Hepatocyte (in vitro differentiated cells): ENCODE measurements at regions not wholly inside any gene's neighbourhood (a gene's known extent, or its start where the extent isn't known, plus 50 kb on each side); places are given as distances from the start of the nearest gene placed in this dataset.
A peak's percentile ranks its signal among the peaks of the same experiment; 100 is the strongest.

Experiments
- DNase-seq: peaks from one replicate; pipeline ENCODE4 v3.0.0-alpha.2; 2016; ENCODE audit warnings: low spot score
- H2AFZ ChIP-seq: fragments of 200-600 bp; sonication (generic); 2 replicates; pipeline ENCODE4 v1.6.0; 2016; ENCODE audit warnings: antibody characterized with exemption, mild to moderate bottlenecking
- H3K27ac ChIP-seq: fragments of 200-600 bp; sonication (generic); 2 replicates; pipeline ENCODE4 v1.5.1; 2016; ENCODE audit warnings: mild to moderate bottlenecking
- H3K27me3 ChIP-seq: fragments of 200-600 bp; sonication (generic); 2 replicates; pipeline ENCODE4 v1.6.1; 2016
- H3K36me3 ChIP-seq: fragments of 200-600 bp; sonication (generic); replicated peaks from 2 replicates; pipeline ENCODE4 v1.5.1; 2016; ENCODE audit warnings: low read depth; ENCODE audit not compliant: insufficient read depth
- H3K4me1 ChIP-seq: fragments of 200-600 bp; sonication (generic); 2 replicates; pipeline ENCODE4 v1.5.1; 2016; ENCODE audit warnings: mild to moderate bottlenecking, moderate library complexity; ENCODE audit not compliant: insufficient read depth
- H3K4me2 ChIP-seq: fragments of 200-600 bp; sonication (generic); 2 replicates; pipeline ENCODE4 v1.6.0; 2016
- H3K4me3 ChIP-seq: fragments of 200-600 bp; sonication (generic); 2 replicates; pipeline ENCODE4 v1.5.1; 2016; ENCODE audit warnings: mild to moderate bottlenecking
- H3K79me2 ChIP-seq: fragments of 200-600 bp; sonication (generic); 2 replicates; pipeline ENCODE4 v1.6.0; 2017; ENCODE audit warnings: mild to moderate bottlenecking
- H3K9me2 ChIP-seq: fragments of 200-600 bp; sonication (generic); replicated peaks from 2 replicates; pipeline ENCODE4 v1.6.0; 2017; ENCODE audit warnings: mild to moderate bottlenecking; ENCODE audit not compliant: insufficient read depth
- H3K9me3 ChIP-seq: fragments of 200-600 bp; sonication (generic); 2 replicates; pipeline ENCODE4 v1.5.1; 2016; ENCODE audit warnings: low read depth, mild to moderate bottlenecking
- H4K20me1 ChIP-seq: fragments of 200-600 bp; sonication (generic); 2 replicates; pipeline ENCODE4 v1.6.0; 2016; ENCODE audit warnings: mild to moderate bottlenecking; ENCODE audit not compliant: insufficient read depth, poor library complexity, severe bottlenecking
- CTCF ChIP-seq: fragments of 200-600 bp; sonication (generic); IDR thresholded peaks from 2 replicates; pipeline ENCODE4 v1.5.1; 2016; ENCODE audit warnings: antibody characterized with exemption, mild to moderate bottlenecking; ENCODE audit not compliant: poor library complexity
- EZH2 ChIP-seq: fragments of 200-600 bp; sonication (generic); IDR thresholded peaks from 2 replicates; pipeline ENCODE4 v1.6.1; 2016; ENCODE audit warnings: antibody characterized with exemption, mild to moderate bottlenecking, borderline replicate concordance
- EZH2phosphoT487 ChIP-seq: fragments of 200-600 bp; sonication (generic); IDR thresholded peaks from one replicate; pipeline ENCODE4 v1.6.1; 2018; ENCODE audit warnings: antibody characterized with exemption, mild to moderate bottlenecking, low read depth, moderate library complexity; ENCODE audit not compliant: unreplicated experiment, severe bottlenecking
- WGBS: methylation state at CpG from one replicate; pipeline ENCODE4 v1.1.6; 2016; ENCODE audit warnings: low lambda C conversion rate; ENCODE audit errors: missing lambda C conversion rate; 5-methylcytosine and 5-hydroxymethylcytosine counted together

DNA sequence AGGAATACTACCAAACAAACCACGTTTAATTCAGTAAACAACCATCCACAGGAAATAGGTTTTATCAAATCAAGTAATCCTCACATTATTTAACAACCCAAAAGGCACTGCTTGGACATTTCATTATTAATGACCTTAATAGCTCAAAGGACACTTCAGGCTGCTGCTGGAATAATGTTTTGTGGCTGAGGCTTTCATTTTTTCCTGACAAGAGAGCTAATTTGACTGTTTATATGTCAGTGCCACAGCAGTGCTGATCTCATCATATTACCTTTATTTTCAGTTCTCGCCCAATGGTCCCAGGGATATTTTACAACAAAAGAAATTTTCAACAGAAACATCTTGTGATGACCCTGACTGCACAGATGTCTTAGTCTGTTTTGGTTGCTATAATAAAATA lies 589.8 kb upstream of the GRAMD2B start:
- Histone ChIP-seq H4K20me1 (no peaks in the 10 kb centered on the region), H3K79me2 (no peaks in the 10 kb centered on the region), H3K9me2 (no peaks in the 10 kb centered on the region), H3K4me1 (peaks cover 5% of the 10 kb centered on the region), H3K27me3 (no peaks in the 10 kb centered on the region), H3K9me3 (no peaks in the 10 kb centered on the region), H2AFZ (no peak overlapping the region), H3K4me2 (no peak overlapping the region), H3K36me3 (no peaks in the 10 kb centered on the region), H3K27ac (no peak overlapping the region), H3K4me3 (no peak overlapping the region)
- 73% methylated on average over 2 of the region's 2 CpGs for WGBS
- no peak for DNase-seq
- TF ChIP-seq EZH2 (no peak), CTCF (no peak), EZH2phosphoT487 (no peak)

DNA sequence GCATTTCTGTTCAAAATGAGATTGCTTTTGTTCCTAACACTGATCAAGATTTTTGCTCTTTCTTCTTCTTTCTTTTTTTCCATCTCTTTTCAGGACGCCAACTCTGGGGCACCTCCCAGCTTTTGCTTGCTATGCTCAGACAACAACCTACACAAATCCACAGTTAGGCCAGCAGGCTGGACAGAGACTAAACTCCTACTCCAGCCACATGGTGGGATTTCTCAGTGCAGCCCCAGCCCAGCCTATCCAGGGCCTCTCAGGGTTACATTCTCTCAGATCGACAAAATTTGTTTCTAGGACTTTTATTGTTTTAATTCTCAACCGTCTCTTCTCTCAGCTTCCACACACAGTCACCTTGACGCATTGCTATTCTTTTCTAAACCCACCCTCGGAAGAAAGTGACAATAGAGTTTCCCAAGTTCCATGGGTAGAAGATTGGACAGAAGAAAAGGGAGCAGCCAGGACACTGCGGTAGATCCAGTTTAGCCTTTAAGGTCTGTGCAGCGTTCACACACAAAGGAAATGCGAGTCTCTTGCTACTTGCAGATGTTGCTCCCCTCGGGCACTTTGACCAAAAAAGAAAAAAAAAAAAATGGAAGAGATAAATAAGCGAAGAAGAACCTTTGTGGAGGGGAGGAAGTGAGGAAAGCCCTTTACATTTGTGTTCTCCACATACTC lies 588.6 kb upstream of the GRAMD2B start:
- no peak overlapping the region for H2AFZ ChIP-seq
- 63% methylated on average over 10 of the region's 10 CpGs for WGBS
- DNase-seq, result no peak

DNA sequence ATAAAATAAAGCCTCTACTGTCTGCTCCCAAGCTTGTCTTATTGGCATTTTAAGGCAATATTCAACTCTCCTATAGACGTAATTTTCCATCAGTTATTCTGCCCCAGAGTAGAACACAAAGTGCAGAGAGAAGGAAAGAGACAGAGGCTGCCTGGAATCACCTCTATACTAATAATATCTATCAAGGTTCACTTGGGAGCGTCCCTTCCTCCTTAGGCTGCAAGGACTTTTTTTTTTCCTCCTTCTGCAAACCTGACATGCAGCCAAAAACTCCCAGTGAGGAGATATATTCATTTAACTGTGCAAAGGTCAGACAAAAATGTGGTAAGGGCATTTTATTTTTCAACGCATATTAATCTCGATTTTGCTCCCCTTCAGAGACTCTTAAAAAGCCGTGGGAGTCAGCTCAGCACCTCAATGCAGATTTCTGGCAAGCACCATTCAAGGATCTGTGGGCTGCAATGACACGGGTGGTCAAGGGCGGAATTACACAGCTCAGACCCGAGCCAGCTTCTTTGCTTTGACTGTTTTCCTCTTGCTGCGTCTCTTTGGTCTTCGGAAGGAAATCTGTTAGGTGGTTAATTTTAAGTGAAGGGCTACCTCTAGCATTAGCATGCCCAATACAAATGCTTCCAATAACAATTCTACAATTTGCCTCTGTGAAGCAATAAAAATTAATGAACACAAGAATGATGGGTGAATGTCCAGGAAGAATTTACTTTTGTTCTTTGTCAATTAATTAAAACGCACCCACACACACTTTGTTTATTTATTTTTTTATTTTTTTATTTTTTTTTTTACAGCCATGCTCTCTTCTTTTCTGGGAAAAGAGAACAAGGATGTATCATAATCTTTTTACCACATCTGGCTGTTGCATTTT lies 587.7 kb upstream of the GRAMD2B start:
- Histone ChIP-seq H3K9me3 (no peaks in the 10 kb centered on the region), H3K36me3 (no peaks in the 10 kb centered on the region), H3K79me2 (no peaks in the 10 kb centered on the region), H4K20me1 (no peaks in the 10 kb centered on the region), H3K4me2 (peak overlapping the region; percentile 70), H3K4me1 (peaks cover 5% of the 10 kb centered on the region), H3K27ac (no peak overlapping the region), H3K9me2 (no peaks in the 10 kb centered on the region), H3K27me3 (no peaks in the 10 kb centered on the region), H2AFZ (no peak overlapping the region), H3K4me3 (no peak overlapping the region)
- 39% methylated on average over 10 of the region's 11 CpGs for WGBS
- TF ChIP-seq EZH2phosphoT487 (no peak), CTCF (peak; percentile 63), EZH2 (no peak)
- DNase-seq, result peak; percentile 66

More for the DNA sequence above, 588.6 kb upstream of the GRAMD2B start:
- Histone ChIP-seq H3K4me1 (peaks cover 5% of the 10 kb centered on the region), H3K79me2 (no peaks in the 10 kb centered on the region), H3K4me3 (no peak overlapping the region), H4K20me1 (no peaks in the 10 kb centered on the region), H3K9me3 (no peaks in the 10 kb centered on the region), H3K36me3 (no peaks in the 10 kb centered on the region), H3K27ac (no peak overlapping the region), H3K27me3 (no peaks in the 10 kb centered on the region), H3K4me2 (no peak overlapping the region), H3K9me2 (no peaks in the 10 kb centered on the region)
- TF ChIP-seq EZH2phosphoT487 (no peak), CTCF (no peak), EZH2 (no peak)
